Islet of Langerhans (tissue), 1 donor: ENCODE measurements at regions not wholly inside any gene's neighbourhood (a gene's known extent, or its start where the extent isn't known, plus 50 kb on each side); places are given as distances from the start of the nearest gene placed in this dataset.

Experiments
- FAIRE-seq: peaks from one replicate; lab custom pipeline; 2011; peaks lifted over from hg19 to GRCh38; lab: Jason Lieb, UNC

DNA sequence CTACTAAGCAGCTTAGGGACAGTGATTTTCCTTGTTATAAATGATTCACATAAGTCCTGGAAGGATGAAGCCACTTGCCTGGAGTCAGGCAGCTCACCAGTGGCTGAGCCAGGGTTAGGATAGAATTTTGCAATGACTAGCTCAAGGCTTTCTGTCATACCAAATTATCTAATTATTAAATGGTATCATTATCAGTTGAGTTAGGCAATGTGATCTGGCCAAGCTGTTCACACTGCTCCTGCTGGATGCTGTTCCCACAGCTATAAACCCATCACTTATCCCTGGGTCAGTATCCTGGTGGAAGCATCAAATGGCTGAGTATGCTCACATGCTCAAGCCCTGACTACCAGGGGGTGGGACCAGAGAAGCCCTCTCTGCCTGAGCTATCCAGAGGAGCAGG is 235.2 kb downstream of the MTX2 start:
- FAIRE-seq: no peak

DNA sequence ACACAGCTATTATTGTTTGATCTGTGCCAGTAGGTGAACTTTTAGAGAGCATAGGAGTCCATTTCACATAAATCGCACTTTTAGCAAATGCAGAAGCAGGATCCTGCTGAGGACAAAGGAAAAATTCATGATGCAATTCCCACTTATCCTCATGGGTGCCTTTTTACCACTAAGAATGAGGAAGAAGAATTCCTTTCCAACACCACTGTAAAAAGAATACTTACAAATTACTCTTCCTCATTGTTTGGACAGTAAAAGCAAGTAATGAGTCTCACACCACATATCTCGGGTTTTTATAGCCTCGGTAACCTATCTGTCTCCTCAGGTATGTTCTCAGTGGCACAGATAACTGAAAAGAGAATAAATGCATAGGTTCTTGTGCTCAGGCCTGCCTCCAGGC is 238.5 kb downstream of the MTX2 start:
- FAIRE-seq: no peak

DNA sequence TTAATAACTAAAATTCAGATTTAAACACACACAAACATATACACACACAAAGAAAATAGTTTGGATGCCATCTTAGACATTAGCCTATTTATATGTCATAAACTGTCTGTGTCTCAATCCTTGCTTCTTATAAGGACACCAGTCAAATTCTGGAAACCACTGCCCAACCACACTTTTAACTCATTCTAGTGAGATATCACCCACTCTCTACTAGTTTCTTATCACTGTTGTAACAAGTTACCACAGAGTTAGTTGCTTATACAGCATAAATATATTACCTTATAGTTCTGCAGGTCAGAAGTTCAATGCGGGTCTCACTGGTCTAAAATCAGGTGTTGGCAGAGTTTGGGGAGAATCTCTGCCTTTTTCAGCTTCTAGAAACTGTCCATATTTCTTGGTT is 239.1 kb downstream of the MTX2 start:
- no peak for FAIRE-seq

DNA sequence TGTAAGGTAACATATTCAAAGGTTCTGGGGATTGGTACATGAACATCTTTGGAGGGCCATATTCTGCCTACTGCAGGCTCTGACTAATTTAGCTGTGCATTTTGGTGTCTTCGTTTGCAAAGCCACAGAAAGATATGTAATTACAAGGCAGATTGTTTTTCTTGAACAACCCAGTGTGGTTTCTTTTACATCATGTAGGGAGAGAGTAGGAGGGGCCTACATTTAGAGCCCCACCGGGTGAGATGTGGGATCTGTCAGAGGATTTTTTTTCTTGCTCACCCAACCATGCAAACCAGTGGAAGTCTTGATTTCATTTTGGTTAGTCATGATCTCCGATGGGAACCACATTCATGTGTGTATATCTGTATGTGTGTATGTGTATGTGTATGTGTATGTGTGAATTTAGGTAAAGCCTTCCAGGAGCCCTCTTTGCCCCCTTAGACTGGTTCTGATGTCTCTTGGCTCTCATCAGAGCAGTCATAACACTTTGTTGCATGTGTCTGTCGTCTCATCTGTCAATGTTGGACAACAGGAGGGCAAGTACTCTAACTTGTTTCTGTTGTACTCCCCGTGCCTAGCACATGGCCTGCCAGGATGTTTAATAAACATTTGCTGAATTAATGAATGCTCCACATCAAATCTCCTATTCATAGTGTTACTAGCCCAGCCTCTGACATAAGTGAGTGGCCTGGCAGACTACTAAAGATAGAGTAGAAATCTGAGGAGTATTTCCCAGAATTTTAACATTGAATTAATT is 239.9 kb downstream of the MTX2 start:
- FAIRE-seq: no peak

DNA sequence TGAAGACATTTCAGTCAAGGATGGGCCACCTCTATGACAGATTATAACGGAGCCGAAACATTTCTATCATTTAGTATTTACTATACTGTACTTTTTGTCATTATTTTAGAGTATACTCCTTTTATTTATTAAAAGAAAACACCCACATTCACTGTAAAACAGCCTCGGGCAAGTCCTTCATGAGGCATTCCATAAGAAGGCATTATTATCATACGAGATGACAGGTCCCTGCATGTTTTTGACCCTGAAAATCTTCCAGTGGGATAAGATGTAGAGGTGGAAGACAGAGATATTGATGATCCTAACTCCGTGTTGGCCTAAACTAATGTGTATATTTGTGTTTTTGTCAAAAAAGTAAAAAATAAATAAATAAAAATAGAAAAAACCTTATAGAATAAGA is 245.0 kb downstream of the MTX2 start:
- no peak for FAIRE-seq

DNA sequence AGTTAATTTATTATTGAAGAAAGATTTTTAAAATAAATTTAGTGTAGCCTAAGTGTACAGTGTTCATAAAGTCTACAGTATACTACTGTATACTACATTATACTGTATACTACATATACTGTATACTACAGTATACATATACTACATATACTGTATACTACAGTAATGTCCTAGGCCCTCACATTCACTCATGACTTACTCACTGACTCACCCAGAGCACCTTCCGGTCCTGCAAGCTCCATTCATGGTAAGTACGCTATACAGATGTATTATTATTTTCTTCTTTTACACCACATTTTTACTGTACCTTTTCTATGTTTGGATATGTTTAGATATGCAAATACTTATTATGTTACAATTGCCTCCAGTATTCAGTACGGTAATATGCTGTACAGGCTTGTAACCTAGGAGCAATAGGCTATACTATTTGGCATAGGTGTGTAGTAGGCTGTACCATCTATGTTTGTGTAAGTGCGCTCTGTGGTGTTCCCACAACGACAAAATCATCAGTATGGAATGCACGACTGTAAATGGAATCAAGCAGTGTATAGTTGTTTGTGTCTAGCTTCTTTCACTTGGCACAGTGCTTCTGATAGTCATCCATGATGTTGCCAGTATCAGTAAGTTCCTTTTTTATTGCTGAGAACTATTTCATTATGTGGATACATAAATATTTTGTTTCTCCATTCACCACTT is 245.7 kb downstream of the MTX2 start:
- no peak for FAIRE-seq

DNA sequence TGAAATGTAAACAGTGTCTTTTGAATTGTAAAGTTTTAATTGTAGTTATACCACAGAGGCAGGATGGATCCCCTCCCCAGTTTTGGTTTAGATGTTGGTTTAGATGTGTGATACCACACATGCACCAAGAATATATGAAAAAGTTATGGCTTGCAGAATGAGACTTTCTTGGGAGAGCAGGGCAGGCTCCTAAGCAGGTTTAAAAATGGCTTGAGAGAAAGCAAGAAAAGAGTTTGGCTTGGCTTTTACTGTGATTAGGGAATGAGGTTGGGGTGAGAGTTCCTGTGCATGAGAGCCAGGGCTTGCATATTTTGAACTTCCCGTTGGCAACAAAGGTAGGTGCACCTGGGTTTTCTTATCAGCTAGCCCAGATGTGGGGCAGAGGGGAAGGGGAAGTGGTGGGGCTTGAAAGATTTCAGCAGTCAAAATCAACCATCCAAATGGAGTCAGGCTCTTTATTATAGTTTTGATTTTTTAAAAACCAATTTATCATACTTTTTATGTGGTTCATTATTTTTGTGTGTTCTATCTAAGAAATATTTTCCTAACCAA is 246.9 kb downstream of the MTX2 start:
- no peak for FAIRE-seq

DNA sequence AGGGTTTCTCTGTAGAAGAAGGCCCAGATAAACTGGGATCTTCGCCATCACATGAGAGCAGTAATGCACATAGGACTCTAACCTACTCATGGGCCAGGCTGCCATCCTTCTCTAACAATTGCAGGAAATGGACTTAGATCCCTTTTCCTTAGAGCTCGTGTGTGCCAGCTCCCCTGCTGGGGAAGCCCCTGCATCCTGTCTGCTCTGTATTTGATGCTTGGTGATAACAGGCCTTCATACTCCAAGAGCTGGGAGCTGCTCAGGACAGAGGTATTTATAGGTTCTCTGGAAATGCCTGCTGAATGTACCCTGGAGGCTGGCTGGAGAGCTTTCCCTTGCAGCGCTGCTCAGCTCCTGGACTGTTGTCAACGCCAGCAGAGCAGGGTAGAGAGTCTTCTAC is 249.6 kb downstream of the MTX2 start:
- no peak for FAIRE-seq

DNA sequence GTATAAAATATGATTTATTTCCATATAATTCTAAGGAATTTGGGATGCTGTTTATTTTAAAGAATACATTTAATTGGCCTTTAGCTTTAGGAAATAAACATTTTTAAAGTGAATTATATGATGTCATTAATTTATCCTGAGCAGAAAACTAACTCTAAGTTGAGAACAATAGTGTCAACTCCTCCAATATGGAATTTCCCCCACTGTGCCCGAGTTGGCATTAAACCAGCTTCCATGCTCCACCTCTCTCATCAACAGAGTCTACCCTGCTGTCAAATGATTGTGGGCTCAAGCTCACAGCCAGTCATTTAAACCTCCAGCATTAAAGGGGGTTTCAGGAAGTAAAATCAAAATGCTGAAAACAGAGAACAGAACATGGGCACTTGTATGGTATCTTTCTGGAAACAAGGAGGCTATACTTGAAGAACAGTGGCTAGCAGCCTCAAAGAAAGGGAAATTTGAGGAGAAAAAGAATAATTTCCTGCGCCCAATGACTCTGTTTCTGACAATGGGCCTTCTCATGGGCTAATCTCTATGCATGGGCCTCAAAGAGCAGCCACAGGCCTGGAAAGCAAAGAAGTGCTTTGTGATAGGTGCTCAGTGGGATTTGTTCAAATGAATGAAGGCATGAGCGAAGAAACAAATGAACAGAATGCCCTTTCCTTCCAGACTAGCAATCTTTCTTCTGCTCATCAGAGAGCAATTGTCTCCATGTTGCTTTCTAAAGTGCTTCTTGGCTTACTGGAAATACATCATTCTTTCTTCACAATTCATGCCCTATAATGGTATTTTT is 252.8 kb downstream of the MTX2 start:
- no peak for FAIRE-seq

DNA sequence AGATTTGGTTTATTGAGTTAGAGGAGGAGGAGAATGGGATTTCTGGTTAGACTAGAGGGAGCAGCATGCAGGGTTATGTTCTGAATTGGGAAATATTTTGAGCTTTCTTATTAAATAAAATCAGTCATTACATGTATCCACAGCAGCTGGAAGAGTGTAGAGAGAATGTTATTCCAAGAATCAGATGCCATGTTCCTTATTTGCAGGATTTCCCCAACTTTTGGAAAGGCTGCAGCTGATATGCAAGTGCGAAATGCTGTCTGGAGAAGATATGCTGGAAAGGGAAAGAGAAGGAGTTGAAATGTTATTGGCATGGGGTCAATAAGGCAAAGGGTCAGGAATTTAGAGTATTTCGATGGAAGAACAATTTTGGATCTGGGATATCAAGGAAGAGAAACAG is 255.8 kb downstream of the MTX2 start:
- FAIRE-seq: no peak

DNA sequence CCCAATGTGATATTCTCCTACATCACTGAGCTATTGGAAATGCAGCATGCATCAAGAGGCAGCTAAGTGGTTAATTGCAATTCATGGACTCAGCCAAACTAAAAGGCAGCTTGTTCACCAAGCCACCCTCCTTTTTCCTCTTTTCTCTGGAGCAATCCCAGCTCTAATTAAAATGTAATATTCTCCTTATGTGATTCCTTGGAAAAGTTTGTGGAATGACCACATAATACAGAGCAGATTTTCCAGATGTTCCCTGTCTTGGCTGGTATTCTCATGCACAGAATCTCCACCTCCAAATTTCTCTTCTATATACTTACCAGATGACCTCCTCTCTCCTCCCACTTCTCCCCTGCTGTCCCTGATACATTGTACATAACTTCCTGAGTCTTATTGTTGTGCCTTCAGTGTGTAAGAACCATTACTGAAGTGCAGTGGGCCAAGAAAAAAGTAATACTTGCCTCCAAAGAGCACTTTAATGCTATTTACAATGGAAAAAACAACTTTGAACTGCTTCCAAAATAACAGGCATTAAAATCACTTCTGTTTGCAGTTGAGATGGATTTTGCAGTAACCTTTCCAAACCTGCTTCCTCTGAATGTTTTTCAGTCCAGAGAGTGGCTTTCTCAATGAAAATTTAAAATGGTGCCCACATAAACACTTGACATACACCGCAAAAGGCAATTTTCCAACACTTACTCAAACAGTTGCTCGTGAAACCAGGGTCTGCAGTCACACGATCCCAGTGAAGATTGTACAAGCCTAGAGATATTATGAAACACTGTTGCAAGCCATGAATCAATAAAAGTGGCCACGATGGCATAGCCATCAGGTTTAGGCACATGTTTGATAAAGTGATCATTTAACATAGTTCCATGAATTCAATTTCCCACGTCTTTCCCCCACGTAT is 258.0 kb downstream of the MTX2 start:
- FAIRE-seq: no peak

DNA sequence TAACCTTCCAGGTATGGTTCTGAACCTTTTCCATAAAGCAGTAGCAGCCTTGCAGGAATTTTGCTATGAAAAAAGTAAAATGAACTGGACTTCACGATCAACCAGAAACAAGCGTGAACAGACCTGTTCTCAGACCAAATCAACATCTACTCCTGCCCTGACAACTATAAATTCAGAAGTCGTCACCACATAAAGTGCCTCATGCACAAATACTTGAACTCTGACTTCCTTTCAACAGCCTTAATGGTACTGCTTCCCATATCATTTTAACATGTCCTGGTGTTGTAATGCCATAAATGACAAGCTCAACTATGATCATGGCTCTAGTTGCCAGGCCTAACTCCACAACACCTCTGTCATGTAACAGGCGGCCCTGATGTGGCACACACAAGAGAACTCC is 262.4 kb downstream of the MTX2 start:
- no peak for FAIRE-seq

DNA sequence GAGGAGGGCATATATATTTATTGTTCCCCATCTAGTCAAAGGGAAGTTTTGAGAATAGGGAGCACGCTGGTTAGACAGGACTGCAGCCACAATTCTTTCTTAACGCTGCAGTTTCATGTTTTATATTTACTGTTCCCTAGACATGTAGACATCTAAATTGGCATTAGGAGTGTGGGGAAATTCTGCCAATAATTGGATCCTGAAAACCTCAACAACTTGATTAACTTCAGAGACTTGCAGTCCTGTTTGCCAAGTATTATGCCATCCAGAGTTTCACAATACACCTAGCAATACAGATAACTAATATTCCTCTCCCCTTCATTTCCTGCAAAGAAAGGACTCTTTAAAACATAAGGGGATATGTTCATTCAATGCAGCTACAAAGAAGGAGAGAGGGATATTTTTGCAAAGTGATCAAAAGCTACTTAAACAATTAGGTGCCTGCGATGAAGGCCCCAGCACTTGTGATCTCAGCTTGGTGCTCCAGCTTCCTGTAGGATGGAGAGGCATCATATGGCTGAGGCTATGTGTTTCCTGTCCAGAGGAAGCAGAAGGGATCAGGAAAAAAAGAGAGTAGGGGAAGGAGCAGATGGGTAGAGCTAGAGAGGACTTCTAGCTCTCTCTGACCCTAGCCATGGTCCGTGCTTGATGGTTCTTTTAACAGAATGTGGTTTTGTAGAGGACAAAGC is 264.4 kb downstream of the MTX2 start:
- no peak for FAIRE-seq

DNA sequence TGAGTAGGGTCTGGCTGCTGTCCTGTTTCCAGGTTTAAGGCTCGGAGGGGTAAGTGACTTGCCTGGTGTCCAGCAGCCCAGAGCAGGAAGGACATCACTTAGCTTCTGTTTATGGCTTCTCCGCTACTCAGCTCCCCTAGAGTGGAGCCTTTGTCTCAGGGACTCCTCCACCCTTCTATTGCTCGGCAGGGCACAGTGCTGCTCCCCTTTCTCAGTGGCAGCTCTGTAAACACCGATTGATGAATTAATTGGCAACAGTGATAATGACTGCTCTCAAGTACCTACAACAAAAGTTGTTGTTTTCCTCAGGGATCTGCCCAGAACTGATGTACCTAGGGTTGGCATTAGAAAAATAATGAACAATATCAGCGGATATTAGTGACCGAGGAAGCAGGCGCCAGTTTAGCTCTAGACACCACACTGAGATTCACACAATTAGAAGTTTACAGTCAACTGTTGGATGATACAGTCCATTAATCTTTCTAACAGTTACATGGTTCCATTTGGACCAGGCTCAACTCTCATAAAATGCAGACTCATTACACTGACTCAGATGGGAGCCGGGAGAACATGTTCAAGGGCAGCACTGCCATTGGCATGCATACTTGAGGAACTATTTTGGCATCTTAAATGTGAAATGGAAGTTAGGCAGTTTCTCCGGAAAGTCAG is 265.7 kb downstream of the MTX2 start:
- no peak for FAIRE-seq

DNA sequence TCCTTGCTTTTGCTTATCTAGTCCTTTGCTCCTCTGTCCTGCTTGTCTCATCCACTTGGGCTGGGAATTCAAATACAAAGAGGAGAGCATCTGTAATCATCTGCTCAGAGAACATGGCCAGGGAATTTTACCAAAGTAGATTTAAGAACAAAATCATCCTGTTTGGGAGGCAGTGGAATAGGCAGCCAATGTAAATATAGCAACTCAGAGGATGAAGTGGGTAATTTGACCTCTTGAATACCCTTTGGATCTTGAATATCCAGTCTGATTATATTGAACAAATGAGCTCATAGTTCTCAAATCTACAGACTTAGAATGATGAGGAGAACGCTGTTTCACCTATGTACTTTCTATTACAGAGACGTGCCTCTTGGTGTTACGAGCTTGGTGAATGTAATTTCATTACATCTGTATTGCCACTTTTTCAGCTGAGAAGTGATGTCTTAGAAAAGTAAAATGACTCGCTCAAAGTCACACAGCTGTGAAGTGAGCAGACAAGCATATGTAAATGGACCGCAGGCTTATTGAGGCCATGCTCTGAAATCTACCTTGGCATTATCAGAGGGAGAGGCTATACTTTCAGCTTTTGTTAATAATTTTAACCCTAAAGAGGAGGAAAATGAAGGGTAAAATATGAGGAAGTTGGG is 266.3 kb downstream of the MTX2 start:
- no peak for FAIRE-seq

DNA sequence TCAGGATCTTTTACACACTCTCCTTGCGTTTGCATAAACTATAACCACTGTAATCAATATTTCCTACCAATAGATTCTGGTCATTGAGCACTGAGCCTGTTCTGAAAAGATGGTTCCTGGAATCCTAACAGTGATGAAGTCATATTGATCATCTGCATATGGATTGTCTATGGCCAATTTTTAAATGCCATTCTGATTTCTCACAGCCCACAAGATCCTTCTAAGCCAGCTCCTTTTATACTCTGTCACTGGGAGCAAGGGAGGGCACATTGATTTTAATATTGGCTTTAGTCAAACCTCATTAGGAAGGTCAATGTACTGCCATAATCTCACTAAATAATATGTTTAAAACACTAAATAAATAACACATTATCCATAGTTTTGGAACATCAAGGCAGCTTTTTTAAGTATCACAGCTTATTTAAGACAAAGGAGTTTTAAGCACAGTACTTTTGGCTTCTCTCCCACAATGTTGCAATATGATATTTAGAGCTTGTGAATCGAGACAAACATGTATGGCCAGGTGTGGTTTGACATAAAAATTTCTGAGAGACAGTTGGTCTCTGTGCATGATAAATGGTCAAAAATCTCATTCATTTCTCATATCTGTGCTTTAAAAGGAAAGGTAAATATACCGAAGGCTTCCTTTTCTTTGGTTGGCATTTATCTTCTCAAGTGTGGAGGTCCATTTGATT is 267.3 kb downstream of the MTX2 start:
- FAIRE-seq: no peak

DNA sequence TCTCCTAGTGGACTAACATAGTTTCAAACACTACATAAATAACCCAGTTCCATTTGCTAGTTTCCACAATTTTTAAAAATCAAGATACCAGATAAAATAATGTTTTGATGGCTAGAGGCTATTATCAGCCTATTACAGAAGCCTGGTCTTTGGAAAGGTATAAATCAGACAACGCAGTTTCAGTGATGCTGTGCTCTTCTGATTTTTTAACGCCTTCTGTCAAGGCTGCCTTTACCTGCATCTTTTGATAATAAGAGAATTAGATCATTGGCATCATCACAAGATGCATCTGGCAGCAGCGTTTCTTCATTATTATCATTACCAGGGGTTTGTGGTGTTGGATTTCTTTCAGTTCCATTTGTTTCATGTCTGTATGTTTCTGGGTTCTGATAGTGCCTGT is 268.7 kb downstream of the MTX2 start:
- no peak for FAIRE-seq

DNA sequence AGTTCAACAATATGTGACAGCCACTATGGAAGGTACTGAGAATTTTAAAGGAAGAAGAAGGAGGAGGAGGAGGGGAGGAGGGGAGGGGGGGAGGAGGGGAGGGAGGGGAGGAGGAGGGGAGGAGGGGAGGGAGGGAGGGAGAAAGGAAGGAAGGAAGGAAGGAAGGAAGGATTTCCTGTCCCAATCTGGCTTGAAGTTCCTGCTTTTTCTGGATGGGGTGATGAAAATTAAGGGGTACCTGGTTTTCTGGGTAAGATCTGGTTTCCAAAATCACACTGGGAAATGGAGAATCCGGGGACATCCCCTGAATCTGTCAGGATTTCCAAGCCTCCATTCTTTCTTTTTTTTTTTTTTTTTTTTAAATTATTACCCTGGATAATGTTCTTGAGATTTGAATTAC is 271.8 kb downstream of the MTX2 start:
- FAIRE-seq: no peak

DNA sequence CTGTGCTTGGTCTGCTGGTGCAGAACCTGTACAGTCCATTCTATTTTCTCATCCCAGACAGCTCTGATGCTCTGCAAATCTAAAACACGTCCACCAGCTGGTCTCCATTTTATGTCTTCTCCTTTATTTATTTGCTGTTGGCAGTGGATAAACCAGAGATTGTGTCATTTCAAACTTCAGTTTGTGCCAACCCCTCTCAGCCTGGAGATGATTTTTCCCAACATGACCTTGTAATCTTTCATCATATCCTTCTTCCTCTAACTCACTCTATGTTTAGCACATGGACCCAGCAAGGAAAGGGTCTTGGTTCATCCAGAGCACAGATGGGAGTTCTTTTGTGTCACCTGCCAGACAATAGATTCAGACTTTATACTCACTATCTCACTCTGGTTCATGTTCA is 273.2 kb downstream of the MTX2 start:
- no peak for FAIRE-seq

DNA sequence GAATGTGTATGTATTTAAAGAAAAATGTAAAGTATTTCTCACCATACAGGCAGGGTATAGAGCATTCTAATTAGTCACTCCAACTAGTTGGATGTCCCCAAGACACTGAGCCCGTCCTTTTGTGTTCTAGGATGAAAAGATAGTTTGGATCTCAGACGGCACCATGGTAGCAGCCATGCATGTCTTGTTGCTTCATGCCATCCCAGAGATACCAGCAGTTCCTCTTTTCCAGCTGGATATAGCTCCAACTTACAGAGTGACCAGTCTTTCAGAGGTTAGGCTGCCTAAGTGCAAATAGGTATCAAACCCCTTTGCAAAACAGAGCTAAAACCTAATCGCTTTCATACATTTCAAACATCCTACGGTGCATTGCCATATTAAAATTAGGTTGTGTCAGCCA is 275.3 kb downstream of the MTX2 start:
- FAIRE-seq: no peak
